Ammon's horn (tissue), 1 donor: ENCODE measurements at regions not wholly inside any gene's neighbourhood (a gene's known extent, or its start where the extent isn't known, plus 50 kb on each side); places are given as distances from the start of the nearest gene placed in this dataset.

Experiments
- DNase-seq: peaks from one replicate; pipeline ENCODE4 v3.0.0-alpha.2; 2016; ENCODE audit warnings: low spot score

GRCh38 chrX:21056622-21057021 is 317.6 kb upstream of the CNKSR2 start:
- DNase-seq, result no peak

- DNase-seq, result no peak
Observed at GRCh38 chrX:21047034-21047455, 327.2 kb upstream of the CNKSR2 start.

- no peak for DNase-seq
Observed at GRCh38 chrX:21014326-21014725, 359.9 kb upstream of the CNKSR2 start.

GRCh38 chrX:21004835-21005234 is 369.4 kb upstream of the CNKSR2 start:
- DNase-seq, result no peak

DNA sequence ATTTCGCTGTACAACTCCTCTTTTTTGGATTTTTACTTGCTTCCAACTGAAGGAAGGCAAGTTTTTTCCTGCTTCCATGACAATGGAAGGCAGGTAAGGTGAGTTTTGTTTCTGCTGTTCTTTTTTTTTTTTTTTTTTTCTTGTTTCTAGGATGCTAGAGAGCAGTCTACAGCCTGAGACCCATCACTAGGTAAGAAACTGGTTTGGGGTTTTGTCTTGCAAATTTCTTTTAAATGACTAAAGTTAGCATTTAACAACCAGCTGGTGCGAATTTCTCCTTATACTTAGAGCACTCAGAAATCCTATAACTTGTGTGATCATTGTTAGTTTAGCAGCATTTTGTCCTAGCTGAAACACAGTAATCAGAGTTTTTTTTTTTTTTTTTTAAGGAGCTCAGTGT is 378.4 kb upstream of the CNKSR2 start:
- no peak for DNase-seq

- no peak for DNase-seq
Observed at GRCh38 chrX:20989361-20989760, 384.9 kb upstream of the CNKSR2 start.

DNA sequence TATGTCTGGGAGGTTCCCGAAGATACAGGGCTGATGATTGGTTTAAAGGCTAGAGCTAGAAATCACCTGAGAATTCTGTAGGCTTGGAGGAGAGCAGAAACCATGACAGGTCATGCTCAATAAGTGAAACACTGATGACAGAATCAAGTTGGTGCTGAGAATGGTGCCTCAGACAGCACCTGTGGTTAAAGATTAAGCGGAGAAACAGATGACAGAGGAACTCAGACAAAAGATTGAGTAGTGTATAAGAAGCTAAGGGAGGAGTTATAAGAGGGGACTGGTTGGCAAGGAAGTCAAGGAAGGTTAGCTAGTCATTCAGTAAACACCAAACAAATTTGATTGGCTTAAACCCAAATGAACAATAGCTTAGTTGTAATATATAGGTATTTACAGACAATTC is 385.4 kb upstream of the CNKSR2 start:
- no peak for DNase-seq

GRCh38 chrX:20988118-20988517 is 386.1 kb upstream of the CNKSR2 start:
- DNase-seq, result no peak

DNA sequence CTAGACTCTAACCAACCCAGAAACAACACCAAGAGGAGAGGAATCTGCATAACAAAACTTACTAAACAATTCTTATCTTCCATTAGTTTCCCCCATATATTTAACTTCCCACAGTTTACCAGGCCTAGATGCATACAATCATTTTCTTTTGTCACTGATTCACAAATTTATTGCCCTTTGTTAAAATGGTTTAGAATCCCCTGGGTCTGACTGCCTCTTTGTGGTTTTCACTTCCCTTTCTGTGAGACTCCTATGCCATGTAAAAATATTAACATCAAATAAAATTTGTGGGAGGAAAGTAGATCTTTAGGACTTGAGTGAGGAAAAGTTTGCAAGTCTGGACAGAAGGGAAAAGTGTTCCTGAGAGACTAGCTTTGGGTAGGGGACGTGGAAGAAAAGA is 393.8 kb upstream of the CNKSR2 start:
- DNase-seq, result no peak

- no peak for DNase-seq
Observed at GRCh38 chrX:20974326-20974725, 399.9 kb upstream of the CNKSR2 start.

DNA sequence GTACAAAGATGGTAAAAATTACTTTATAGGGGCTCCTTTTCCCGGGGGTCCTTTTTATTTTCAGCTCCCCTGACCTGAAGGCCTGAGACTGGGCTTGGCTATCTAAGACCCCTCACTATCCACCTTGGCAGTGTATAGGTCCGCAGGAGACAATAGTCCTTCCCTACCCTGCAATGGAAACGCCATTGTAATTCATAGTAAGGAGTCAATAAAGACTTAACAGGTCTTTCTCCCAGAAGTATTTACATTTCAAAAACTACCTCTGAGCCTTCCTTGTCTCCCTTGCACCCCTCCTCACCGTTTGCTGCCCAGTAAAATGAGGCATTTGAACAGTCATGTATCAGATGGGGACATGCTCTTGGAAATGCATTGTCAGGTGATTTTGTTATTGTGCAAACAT is 401.2 kb upstream of the CNKSR2 start:
- no peak for DNase-seq

DNA sequence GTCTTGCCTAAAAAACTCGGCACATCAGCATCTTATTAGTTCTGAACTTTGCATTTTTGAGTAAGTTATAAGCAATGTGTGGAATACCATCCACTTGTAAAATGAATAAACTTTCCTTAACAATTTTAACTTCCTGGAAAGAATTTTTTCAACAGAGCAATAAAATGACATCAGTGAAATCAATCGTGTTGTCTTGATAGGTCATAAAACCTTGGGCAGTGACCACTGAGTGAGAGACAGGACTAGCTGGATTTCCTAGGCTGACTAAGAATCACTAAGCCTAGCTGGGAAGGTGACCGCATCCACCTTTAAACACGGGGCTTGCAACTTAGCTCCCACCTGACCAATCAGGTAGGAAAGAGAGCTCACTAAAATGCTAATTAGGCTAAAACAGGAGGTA is 403.0 kb upstream of the CNKSR2 start:
- DNase-seq, result no peak

- DNase-seq, result no peak
Observed at GRCh38 chrX:20969565-20969964, 404.7 kb upstream of the CNKSR2 start.

GRCh38 chrX:20968996-20969395 is 405.2 kb upstream of the CNKSR2 start:
- DNase-seq, result no peak

GRCh38 chrX:20967725-20968124 is 406.5 kb upstream of the CNKSR2 start:
- no peak for DNase-seq

- DNase-seq, result no peak
Observed at GRCh38 chrX:20965270-20966044, 408.8 kb upstream of the CNKSR2 start.

DNA sequence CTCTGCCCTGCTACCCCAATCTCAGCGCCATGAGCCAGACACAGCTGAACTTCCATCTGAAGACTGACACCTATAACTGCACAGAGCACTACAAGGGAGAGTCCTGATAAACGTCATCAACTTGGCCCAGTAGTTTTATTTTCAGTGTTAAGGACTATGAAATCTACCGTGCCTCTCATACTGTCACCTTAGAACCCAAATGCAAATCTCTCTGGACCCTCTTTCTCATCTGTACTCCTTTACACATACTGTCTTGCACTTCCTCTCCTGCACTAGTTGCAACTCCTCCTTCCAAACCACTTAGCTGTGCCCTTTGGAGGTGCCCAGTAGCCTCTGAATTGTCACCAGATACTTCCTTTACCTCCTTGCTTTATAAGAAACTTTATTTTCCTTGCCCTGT is 420.2 kb upstream of the CNKSR2 start:
- no peak for DNase-seq

DNA sequence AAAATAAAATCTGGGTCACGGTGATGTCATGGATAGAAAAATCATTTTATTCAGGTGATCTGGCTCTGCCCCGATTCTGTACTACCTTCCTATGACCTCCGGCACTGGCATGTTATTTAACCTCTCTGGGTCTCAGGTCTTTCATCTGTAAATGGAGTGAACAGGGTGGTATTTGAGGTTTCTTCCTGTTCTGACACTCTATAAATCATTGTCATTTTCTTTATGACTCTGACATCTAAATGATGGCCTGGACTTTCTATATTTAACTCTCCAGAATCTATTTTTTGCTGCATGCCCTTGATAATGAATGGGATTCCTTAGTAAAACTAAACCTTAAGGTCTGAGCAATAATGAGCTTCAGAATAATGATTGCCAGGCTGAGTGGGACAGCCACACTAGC is 422.0 kb upstream of the CNKSR2 start:
- DNase-seq, result no peak

- DNase-seq, result no peak
Observed at GRCh38 chrX:20951016-20951810, 423.0 kb upstream of the CNKSR2 start.

DNA sequence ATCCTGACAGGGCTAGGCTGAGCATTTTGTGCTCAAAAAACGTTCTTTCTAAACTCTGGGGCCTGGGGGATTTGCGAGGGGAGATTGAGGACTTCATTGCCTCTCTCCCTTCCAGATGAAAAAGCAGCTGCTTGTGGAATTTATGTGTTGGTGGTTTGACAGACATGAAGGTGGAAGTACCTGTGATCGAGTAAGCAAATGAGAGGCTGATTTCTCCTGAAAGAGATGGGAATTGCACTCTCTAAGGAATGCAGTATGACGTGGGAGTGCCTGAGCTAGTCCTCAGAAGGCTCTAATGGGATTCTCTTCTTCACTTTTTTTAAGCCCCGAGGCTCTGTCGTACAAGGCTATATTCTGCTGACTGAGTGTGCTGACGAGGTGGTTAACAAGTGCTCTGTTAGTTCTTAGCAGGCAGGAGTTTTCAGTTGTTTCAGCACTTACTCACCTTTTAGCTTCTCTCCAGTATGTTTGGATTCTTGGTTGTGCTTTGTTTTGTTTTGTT is 426.8 kb upstream of the CNKSR2 start:
- no peak for DNase-seq

- DNase-seq, result no peak
Observed at GRCh38 chrX:20913760-20914159, 460.5 kb upstream of the CNKSR2 start.

DNA sequence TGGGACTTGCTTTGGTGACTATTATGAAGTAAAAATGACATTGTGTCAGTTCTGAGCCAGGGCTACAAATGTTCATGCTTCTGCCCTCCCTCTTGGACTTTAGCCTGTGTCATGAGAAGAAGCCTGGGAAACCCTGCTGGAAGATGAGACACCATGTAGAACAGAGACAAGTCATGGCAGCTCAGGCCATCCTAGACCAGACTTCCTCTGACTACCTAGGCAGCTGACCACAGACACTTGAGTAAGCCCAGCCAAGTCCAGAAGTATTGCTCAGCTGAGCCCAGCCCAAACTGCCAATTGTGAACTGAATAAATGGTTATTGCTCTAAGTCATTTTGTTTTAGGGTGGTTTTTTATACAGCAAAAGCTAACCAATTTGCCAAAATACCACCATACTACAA is 467.6 kb upstream of the CNKSR2 start:
- DNase-seq, result no peak

DNA sequence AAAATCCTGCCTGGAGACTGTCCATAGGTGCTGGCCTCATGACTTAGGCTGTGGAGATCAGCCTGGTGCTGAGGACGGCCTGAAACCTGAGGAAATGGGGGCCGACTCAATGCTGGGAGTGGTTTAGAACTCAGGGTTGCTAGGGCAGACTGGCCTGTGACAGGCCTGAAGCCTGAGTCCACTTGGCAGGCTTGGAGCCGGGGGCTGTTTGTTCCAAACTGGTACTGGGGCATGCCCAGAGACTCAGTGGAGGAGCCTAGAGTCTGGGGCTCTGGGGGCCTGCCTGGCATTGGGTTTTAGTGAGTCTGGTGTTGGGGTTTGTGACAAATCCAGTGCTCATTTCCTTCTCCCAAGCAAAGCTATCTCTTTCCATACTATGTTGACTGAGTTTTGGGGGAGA is 489.7 kb upstream of the CNKSR2 start:
- no peak for DNase-seq
